ENCODE measurements at regions not wholly inside any gene's neighbourhood (a gene's known extent, or its start where the extent isn't known, plus 50 kb on each side); places are given as distances from the start of the nearest gene placed in this dataset.

DNA sequence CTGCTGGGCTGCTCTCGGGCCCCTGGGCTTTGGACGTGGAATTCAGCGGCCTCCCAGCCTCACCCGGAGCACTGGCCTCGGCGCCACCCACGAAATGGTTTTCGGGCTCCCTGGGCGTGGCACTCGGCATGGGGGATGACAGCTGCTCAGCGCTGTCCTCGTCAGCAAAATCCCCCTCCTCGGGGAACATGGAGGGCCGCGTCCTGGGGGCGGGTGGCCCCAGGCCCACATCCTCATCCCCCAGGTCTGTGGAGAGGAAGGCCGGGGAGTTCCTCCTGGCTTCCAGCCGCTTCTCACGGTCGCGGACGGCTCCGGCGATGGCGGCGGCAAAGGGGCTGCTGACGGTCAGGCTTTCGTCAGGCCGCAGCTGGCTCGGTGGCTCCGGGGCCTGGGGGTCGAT, 88.4 kb downstream of the CTTN start:
- DNase-seq (ENCODE audit: low read depth), result no peak

GRCh38 chr11:70487160-70487559, 88.8 kb downstream of the CTTN start:
- no peak for DNase-seq (ENCODE audit: low read depth)

- no peak for DNase-seq (ENCODE audit: low read depth)
These were observed 89.4 kb downstream of the CTTN start for GRCh38 chr11:70487756-70488155.

DNA sequence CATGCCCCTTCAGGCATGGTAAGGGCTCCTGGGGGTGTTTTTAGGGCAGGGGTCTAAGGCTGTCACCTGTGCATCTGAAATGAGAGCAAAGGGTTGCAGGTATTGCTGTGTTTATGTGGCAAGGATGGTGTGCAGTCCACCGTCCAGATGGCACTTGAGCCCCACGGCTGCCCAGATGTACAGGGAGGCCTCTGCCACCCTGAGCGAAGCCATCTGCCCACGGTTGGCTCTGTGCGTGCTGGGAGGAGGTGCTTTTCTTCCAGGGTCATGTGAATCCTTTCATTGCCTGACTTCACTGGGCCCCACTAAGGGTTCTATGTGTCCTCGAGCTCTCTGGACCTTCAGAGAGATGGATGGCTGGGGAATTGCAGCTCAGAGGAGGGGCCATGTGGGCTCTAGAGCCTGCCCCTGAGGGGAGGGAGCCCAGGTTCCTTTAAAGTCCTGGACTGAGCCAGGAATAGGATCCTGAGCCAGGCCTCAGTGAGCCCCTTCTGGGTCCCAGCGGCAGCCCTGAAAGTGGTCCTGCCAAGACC, 89.9 kb downstream of the CTTN start:
- no peak for DNase-seq (ENCODE audit: low read depth)

DNA sequence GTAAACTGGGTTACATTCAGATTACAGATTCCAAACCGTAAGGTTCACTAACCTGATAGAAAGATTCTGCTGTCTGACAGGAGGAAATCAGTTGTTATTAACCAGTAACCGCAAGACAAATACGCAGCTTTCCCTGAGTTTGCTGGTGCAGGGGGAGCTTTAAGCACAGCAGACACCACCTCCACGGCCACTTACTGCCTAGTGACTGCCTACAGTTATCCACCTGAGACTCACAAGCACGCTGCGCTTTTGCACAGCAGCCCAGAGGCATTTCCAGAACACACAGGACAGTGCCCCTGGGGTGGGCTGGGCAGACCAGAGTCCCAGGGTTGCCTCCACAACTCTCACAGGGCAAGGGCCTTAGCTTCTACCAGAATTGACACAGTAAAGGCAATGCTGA, 90.9 kb downstream of the CTTN start:
- no peak for DNase-seq (ENCODE audit: low read depth)

DNA sequence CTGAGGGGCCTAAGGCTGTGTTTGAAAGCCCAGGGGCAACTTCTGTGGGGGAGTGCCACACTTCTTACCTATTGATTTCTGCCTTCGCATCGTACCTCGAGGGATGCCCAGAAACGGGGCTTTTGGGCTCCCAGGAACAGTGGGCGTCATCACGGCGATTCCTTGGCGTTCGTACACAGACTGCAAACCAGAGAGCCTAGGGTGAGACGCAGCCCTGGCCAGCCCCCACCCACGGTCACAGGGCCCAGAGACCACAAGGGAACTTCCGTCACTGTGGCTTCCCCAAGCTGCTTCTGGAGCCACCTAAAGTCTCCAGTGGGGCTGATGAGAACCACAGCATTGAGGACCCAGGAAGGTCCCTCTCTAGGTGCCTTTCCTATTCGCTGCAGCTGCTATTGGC, 91.9 kb downstream of the CTTN start:
- DNase-seq (ENCODE audit: low read depth), result no peak

DNA sequence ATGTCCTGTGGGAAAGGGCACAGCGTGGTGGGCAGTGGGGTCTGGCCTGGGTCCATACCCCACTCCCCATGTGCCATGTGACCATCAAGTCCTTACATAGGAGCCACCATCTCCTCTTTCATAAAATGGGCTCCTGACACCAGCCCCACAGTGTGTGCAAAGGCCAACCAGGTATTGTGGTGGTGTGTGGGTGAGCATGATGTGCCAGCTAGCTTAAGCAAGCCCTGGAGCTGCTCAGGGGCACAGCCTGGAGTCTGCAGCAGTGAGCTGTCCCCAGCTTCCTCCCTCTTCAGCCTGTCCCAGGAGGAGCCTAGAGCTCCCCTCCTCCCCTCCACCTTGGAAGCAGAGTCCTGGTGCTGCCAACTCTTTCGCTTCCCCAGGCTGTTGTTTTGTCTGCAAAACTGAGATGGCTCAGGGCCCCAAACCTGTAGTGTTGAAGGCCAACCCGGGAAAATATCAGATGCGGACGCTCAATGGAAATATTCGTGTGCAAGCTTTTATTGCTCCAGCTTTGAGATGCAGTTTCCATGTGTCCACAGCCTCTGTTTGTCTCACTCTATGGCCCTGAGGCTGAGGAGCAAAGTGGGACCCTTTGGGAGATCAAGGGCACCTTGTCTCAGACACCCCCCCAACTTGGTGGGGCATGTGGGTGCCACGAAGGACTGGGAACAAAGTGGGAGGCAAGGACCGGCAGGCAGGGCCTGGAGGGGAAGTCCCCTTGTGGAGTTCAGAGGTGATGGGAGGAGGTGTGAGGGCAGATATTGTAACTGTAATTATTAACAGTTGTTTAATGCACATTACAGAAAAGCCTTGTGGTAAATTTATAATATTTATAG, 92.6 kb downstream of the CTTN start:
- DNase-seq (ENCODE audit: low read depth), result no peak

DNA sequence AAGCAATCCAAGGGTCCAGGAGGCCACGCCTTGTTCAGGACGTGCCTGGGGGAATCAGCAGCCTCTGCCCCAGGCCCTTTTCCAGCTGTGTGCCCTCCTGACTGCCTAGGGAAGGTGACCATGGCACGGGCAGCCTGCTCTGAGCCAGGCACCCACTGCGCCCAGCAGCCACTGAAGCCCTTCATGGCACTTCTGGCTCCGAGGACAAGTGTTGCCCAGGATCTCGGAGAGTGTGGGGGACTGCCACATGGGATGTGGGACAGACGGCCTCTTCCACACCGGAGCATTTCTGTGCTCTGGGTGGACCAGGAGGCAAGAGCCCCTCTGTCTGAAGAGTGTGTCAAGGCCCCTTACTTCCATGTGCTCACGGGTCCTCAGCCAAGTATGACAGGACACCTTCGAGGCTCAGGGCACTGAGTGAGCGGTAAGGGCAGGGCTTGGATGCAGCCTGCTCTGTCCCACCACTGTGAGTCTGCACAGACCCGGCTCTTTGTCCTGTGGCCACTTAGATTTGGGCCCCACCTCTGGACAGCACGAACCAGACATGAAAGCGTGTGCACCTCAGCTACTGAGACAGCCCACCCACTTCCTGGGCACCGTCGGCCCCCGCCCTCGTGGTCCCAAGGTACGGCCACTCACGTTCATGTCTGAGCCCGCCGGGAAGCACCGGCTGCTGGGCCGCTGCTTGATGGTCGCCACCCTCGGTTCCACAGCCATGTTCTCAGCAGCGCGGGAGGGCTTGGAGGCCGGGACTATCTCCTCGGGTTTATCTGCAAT, 93.6 kb downstream of the CTTN start:
- DNase-seq (ENCODE audit: low read depth), result no peak

- no peak for DNase-seq (ENCODE audit: low read depth)
These were observed 94.8 kb downstream of the CTTN start for GRCh38 chr11:70493089-70493474.

GRCh38 chr11:70493891-70494290, 95.6 kb downstream of the CTTN start:
- DNase-seq (ENCODE audit: low read depth), result no peak

DNA sequence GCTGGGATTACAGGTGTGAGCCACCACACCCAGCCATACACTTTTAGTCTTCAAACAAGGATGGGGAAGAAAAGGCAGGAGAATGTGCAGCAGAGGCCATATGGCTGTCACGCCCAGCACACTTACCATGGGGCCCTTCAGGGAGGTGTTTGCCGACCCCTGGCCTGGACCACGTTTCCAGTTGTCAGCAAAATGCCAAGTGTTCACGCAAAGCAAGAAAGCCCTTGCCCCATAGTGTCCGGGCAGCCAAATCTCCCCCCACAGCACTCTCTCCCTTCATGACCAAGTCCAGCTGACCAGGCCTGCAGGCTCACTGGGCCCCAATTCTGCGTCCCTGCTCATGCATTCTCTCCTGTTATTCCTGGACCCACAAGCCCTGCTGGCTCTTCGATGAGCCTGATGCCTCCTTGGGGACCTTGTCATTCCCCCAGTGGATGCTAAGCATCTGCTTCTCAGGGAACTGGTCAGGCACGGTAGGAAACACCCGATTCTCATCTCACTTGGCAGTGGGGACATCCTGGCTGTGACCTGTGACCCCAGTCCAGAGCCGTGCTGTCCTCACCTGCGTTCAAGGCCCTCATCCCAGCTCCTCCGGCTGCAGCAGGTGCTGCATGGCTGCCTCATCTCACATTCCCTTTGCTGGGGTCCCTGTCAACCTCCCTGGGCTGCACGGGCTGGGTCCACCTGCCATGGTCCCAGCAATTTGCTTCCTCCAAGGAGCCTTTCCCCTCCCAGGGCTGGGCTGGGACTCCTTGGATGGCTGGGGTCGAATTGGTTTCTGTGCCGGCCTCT, 96.4 kb downstream of the CTTN start:
- DNase-seq (ENCODE audit: low read depth), result no peak

DNA sequence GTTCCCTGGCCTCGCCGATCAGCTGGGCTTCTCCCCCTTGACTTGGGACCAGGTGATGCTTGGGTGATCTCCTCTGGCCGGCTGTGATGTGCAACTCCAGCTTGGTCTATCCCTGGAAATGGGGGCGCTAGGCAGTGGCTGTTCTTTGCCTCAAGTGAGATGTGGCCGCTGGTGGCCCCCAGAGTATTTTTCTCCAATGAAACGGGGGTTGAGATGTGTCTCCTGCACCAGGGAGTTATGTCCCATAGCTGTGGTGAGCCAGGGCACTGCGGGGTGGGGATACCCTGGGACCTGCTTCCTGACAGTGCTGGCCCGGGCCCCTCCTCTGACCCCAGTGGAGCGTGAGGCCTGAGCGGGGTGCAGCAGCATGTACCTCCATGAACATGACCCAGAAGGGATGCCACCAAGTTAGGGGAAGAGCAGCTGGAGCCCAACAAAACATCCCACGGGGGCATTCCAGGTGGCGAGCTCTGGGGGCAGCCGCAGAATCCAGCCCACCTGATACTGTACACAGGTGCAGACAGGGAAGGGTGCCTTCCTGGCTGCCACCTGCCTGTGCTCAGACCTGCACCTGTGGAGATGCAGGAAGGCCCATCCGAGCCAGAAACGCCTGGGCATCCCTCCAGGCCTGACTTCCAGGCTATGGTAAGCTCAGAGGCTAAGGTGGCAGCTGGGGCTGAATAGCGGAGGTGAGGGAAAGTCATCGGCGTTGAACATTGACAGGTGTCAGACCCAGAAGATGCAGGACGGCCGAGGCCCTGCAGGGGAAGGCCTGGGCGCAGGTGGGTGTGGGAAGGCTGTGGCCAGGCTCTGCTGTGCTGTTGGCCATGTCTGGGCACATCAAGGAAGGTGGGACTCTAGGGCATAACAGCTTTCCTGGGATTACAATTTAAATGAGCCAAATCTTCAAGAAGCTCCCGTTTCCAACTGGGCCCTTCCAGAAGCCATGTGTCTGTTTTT, 97.3 kb downstream of the CTTN start:
- no peak for DNase-seq (ENCODE audit: low read depth)

DNA sequence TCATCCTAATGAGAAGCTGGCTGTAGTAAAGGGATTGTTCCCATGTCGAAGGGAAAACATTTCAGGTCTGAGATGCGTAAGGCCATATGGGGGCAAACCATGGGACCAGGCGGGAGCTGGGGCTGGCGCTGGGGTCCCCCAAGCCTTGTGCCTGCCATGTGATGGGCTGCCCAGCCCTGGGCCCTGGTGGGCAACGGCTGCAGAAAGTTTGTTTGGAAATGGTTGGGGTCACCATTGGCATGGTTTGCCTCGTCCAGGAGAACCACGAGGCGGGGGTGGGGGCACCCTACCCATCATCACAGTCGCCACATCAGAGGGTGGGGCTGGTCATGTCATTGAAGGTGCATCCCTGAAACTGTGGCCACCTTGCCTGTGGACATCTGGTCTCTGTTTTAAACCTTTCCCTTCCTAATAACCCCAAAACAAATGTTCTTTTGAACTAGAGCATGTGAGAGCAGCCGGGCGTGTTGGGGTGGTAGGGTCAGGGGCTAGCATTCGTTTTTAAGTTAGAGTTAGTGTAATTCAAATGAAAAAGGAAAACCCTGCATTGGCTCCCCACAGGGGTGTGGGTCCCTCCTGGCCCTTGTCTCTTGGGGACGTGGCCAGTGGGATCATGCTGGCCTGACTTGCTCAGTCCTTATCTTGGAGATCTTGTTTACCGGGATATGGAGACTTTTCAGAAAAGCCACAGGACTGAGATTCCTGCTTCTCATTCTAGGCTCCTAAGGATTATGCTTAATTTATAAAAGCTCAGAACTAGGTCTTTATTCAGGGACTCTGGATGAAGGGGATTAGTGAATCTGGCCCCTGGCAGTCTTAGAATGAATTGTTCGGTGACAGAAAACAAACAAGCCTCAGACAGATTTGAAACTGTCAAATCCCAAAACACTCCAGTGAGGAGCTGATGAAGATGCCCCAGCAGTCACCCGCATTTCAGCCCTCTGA, 98.5 kb downstream of the CTTN start:
- DNase-seq (ENCODE audit: low read depth), result no peak

DNA sequence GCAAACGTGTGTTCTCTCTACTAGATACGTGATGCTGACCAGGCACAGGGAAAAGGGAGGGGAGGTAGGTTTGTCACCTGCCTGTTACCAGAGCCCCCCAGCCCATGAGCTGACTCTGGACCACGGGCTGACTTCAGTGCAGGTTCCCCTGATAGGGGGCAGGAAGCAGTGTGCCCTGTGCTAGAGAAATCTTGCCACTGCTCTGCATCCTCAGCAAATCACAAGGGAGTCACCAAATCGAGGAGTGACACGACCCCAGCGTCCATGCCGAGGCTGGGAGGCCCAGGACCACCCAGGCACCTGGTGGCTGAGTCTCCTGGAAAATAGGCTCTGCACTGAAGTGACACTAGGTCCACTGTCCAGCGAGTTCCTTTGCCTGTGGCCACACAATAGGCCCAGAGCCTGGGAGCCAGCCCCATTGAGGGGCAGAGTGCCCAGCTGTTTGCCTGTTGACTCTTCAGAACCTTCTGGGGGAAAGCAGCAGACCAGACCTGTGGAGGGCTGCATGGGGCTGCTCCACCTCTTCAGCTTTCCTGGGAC, 99.3 kb downstream of the CTTN start:
- no peak for DNase-seq (ENCODE audit: low read depth)

GRCh38 chr11:70498171-70498571, 99.8 kb downstream of the CTTN start:
- no peak for DNase-seq (ENCODE audit: low read depth)

DNA sequence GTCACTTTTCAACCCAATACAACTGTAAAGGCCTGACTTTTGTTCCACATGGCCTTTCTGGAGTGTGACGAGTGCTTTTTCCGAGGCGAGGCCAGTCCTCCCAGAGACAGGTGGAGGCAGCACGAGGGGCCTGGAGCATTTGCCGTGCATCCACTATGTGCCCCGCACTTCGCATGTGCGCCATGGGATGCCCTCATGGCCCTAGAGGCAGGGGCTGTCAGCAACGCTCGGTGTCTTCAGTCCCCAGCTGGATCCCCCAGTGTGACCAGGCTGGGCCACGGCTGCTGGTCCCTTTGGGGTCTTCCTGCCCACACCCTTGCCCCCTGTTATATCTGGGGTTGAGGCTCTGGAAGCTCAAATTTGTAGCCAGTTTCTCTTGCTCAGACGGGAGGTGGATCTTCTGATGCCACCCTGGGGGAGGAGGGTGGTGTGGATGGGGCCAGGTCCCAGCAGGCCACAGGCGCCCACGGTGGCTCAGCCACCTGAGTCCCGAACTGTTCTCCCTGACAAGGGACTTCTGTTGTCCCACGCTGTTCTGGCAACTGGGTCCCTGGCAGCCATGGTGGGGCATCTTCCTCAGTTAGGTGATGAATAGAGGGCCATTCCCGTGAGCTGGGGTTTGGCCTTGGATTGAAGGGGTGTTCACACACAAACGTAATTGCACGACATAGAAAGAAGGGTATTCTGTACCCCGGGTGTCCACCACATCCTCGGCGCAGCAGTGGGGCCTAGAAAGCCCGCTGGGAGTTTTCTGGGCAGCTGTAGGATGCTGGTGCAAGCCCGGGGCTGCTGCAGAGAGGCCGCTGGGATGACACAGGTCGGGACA, 100.9 kb downstream of the CTTN start:
- no peak for DNase-seq (ENCODE audit: low read depth)

DNA sequence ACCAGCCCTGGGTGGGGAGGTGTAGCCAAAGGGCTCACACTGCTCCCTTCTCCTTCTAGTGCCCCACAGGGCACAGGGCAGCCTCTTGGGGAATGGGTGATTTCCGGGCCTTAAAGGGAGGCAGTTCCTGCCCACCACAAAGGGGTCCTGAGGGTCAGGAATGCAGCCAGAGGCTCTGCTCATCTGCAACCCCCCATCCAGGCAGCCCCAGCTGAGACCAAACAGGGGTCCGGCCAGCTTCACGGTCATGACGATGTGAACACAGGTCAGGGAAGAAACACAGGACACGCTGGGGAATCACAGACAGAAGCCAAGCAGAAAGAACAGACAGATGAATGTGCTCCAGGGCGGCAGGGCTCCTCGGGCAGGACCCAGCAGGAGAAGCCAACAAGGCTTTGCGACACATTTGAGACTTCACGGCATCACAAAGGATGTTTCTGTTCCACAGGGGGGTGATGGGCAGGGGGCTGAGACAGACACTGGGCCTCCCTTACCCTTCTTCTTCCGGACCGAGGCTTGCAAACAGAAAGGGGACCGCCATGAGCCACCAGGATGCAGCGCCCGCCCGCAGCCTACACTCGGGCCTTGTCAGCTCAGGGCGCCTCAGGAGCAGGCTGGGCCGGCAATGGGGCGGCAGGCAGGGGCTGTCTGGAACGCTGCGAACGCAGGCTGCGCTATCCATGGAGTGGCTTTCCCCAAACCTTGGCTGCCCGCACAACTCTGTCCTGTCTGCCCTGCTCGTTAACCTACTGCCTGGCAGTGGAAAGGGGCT, 101.9 kb downstream of the CTTN start:
- no peak for DNase-seq (ENCODE audit: low read depth)
